Epithelial cell of proximal tubule (primary cell): ENCODE measurements at regions not wholly inside any gene's neighbourhood (a gene's known extent, or its start where the extent isn't known, plus 50 kb on each side); places are given as distances from the start of the nearest gene placed in this dataset.

Source experiments
- DNase-seq: peaks from one replicate; pipeline ENCODE4 v3.0.0-alpha.2; 2011; ENCODE audit warnings: low read depth
- H3K4me3 ChIP-seq: 2 replicates; pipeline ENCODE4 v1.5.1; 2011; ENCODE audit warnings: low read depth, mild to moderate bottlenecking, low read length
- CTCF ChIP-seq: conservative IDR thresholded peaks from 2 replicates; pipeline ENCODE4 v1.5.1; 2012; ENCODE audit warnings: low read depth, mild to moderate bottlenecking, low read length

- no peak overlapping the region for H3K4me3 ChIP-seq
- DNase-seq, result no peak
- TF ChIP-seq CTCF, result no peak
Measured at GRCh38 chr10:10222304-10222841, 795.3 kb upstream of the CELF2 start.

- no peak overlapping the region for H3K4me3 ChIP-seq
- no peak for TF ChIP-seq CTCF
- no peak for DNase-seq
Measured at GRCh38 chr10:10223131-10223530, 794.5 kb upstream of the CELF2 start.

GRCh38 chr10:10225136-10225676, 792.5 kb upstream of the CELF2 start:
- no peak for DNase-seq

GRCh38 chr10:10233229-10233628, 784.4 kb upstream of the CELF2 start:
- no peak for TF ChIP-seq CTCF
- no peak overlapping the region for H3K4me3 ChIP-seq
- no peak for DNase-seq

More at GRCh38 chr10:10225136-10225676, 792.5 kb upstream of the CELF2 start:
- TF ChIP-seq CTCF, result no peak
- no peak overlapping the region for H3K4me3 ChIP-seq

GRCh38 chr10:10235003-10235402, 782.7 kb upstream of the CELF2 start:
- no peak for DNase-seq
- no peak for TF ChIP-seq CTCF
- H3K4me3 ChIP-seq, result no peak overlapping the region

GRCh38 chr10:10247585-10247984, 770.1 kb upstream of the CELF2 start:
- no peak for TF ChIP-seq CTCF
- no peak overlapping the region for H3K4me3 ChIP-seq
- DNase-seq, result no peak

GRCh38 chr10:10256860-10257259, 760.8 kb upstream of the CELF2 start:
- no peak for DNase-seq
- no peak overlapping the region for H3K4me3 ChIP-seq
- no peak for TF ChIP-seq CTCF
